ENCODE measurements at regions not wholly inside any gene's neighbourhood (a gene's known extent, or its start where the extent isn't known, plus 50 kb on each side); places are given as distances from the start of the nearest gene placed in this dataset.

GRCh38 chr3:71849681-71850080 is 64.7 kb upstream of the PROK2 start:
- DNase-seq, result no peak

- DNase-seq, result no peak
Observed at GRCh38 chr3:71847794-71848193, 62.8 kb upstream of the PROK2 start.

- no peak for DNase-seq
Observed at GRCh38 chr3:71846185-71846584, 61.2 kb upstream of the PROK2 start.

- no peak for DNase-seq
Observed at GRCh38 chr3:71843071-71843470, 58.1 kb upstream of the PROK2 start.

- no peak for DNase-seq
Observed at GRCh38 chr3:71838406-71838805, 53.5 kb upstream of the PROK2 start.
